Fibroblast of pulmonary artery (primary cell): ENCODE measurements at regions not wholly inside any gene's neighbourhood (a gene's known extent, or its start where the extent isn't known, plus 50 kb on each side); places are given as distances from the start of the nearest gene placed in this dataset.

Experiments used
- DNase-seq: peaks from one replicate; pipeline ENCODE4 v3.0.0-alpha.2; 2010; ENCODE audit warnings: low read depth
- H3K4me3 ChIP-seq: replicated peaks from 2 replicates; pipeline ENCODE4 v1.5.1; 2011; ENCODE audit warnings: low read depth, mild to moderate bottlenecking, control low read depth, low read length, moderate library complexity
- TF ChIP-seq, protein P1 (sequence below): IDR thresholded peaks from 2 replicates; pipeline ENCODE4 v1.5.1; 2011; ENCODE audit warnings: mild to moderate bottlenecking, control low read depth, low read length, inconsistent platforms; ENCODE audit errors: missing control alignments

DNA sequence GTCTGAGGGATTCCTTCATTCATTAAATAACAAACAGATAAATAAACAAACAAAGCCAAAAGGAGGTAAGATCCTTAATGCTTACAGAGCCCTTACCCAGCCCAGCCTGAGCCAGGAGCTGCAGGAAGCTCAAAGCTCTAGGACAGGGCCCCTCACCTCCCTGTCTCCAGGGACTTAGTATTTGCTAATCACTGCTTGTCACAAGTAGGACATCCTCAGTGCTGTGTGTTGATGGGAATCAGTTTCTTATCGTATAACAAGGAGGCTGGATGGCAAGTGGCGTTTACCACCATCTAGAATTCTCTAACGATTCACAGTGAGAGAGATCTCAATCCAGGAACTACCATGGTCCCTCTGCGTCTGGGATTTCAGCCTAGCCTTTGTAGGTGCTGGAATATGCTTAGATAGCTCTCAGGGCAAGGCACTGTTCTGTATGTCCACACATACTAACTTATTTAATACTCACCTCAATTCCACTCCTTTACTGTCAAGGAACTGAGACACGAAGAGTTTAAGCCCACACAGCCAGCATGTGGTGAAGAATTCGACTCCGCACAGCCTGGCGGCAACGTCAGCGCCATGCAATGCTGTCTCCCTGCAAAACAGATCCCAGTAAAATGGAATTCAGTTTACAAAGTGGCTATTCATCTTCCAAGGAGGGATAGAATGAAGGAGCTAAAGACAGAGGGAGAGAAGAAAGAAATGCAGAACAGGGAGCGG lies 164.8 kb downstream of the MYCN start:
- TF ChIP-seq, protein P1, sequence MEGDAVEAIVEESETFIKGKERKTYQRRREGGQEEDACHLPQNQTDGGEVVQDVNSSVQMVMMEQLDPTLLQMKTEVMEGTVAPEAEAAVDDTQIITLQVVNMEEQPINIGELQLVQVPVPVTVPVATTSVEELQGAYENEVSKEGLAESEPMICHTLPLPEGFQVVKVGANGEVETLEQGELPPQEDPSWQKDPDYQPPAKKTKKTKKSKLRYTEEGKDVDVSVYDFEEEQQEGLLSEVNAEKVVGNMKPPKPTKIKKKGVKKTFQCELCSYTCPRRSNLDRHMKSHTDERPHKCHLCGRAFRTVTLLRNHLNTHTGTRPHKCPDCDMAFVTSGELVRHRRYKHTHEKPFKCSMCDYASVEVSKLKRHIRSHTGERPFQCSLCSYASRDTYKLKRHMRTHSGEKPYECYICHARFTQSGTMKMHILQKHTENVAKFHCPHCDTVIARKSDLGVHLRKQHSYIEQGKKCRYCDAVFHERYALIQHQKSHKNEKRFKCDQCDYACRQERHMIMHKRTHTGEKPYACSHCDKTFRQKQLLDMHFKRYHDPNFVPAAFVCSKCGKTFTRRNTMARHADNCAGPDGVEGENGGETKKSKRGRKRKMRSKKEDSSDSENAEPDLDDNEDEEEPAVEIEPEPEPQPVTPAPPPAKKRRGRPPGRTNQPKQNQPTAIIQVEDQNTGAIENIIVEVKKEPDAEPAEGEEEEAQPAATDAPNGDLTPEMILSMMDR, result no peak
- no peak overlapping the region for H3K4me3 ChIP-seq
- no peak for DNase-seq

DNA sequence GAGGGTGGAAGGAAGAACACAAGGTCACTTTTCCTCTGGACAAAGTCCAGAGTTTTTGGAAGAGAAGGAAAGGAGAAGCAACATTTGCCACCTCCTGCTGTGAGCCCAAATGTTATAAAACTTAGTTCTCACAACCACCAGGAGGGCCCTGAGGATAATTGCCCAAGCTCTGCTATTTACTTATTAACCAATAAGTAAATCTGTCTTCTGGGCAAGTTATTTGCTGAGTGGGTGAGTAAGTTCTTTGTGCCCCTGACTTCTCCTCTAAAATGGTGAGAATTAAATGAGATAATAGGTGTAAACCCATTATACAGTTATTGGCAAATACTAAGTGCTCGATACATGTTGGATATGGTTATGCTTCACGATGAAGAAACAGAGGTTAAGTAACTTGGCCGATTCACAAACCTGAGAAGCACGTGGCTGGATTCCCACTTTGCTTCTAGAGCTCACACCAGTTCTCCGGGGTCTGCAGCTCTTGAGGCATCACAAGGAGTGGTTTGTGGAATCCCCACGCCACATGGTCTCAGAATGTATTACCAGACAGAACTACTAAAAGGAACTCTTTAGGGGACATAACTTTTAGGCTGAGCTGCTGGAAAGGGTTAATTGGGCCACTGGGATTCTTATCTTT lies 164.1 kb downstream of the MYCN start:
- TF ChIP-seq, protein P1, result no peak
- DNase-seq, result no peak
- H3K4me3 ChIP-seq, result no peak overlapping the region

DNA sequence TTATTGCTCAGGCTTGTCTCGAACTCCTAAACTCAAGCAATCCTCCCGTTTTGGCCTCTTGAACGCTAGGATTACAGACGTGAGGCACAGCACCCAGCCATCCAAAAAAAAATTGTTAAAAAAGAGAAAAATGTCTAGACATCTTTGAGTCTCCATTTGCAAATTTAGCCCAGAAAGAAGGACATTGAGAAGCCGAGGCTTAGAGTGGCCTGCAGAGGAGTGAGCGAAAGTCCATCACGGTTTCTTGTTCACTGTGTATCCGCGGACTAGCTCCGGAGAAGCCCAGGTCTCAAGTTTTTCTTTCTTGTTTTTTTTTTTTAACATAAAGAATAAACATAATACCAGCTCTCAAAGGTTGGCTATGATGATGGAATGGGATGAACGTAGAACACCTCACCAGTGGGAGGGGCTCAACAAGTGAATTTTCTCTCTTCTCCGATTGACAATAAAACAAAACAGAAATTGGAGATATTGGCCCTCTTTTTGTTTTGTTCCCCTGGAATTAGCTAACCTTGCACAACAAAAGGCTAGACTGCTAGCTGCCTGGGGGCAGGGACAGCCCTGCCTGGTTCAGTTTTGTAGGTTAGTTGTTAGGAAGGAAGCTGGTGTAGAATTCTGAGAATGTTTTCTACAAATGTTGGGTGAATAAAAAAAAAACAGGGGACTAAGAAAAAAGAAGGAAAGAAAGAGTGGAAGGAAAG lies 163.4 kb downstream of the MYCN start:
- DNase-seq, result no peak
- TF ChIP-seq, protein P1, result no peak
- no peak overlapping the region for H3K4me3 ChIP-seq

DNA sequence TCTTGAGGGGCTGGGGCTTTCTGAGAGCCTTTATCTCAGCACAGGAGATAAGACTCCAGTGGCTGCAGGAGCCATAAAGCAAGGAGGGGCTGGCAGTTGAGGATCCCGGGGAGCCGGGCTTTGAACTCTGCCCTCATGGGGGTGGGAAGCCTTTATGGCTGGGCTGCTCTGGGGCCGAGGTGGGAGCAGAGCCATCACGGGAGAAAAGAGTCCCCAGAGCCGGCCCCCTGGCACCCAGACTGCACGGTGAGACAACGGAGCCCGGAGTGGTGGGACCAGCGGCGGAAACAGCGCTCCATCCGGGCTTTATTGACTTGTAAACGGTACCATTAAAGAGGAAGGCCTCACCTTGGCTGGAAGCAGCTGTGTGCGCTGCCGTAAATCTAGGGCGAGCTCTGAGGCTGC lies 162.6 kb downstream of the MYCN start:
- H3K4me3 ChIP-seq, result no peak overlapping the region
- no peak for DNase-seq
- TF ChIP-seq, protein P1, result no peak

DNA sequence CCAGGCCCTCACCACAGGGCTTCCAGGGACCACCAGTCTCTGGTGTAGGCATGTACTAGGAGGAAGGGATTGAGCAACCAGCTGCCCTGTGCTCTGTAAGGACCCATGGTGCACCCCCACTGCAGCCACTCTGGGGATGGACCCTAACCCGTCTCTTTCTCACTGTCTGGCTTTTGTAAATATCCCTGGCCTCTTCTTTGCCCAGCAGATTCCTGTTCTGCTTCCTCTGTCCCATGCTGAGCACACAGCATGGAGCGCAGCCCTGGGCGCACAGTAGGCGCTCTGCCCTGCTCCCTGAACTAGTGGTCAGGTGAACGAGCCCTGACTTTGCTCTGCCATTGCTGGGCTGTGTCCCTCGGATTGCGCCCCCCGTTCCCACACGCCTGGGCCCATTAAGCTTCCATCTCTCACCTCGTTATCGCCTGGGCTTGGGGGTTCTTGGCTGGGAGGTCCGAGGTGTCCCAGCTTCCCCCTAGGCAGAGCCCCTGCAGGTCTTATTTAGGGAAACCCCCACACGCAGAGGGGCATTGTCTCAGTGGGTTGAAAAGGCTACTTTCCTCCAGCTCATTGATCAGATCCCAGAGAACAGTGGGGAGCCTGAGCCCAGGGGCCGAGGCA lies 162.1 kb downstream of the MYCN start:
- DNase-seq, result no peak
- TF ChIP-seq, protein P1, result no peak
- H3K4me3 ChIP-seq, result no peak overlapping the region

DNA sequence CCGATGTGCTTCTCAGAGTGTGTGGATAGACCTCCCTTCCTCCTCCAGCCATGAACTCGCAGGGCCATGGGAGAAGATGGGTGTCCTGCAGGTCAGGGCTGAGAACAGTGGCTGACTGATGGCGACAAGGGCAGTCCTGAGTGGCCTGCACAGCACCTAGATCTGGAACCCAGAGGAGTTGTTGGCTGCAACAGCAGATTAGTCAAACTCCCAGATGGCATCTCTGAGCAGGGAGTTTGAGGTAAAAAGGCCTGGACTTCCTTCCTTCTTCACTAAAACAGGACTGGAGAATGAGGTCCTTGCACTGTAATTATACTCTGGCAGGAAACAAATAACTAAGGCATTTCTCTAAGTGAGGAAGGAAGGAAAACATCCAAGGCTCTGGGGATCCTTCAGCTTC lies 160.8 kb downstream of the MYCN start:
- no peak overlapping the region for H3K4me3 ChIP-seq
- DNase-seq, result no peak
- TF ChIP-seq, protein P1, result no peak
